COR-L47 (cell line): ENCODE measurements at regions not wholly inside any gene's neighbourhood (a gene's known extent, or its start where the extent isn't known, plus 50 kb on each side); places are given as distances from the start of the nearest gene placed in this dataset.

ENCODE experiments used
- DNase-seq: peaks from one replicate; lab custom pipeline; 2025; lab: John Stamatoyannopoulos, UW

DNA sequence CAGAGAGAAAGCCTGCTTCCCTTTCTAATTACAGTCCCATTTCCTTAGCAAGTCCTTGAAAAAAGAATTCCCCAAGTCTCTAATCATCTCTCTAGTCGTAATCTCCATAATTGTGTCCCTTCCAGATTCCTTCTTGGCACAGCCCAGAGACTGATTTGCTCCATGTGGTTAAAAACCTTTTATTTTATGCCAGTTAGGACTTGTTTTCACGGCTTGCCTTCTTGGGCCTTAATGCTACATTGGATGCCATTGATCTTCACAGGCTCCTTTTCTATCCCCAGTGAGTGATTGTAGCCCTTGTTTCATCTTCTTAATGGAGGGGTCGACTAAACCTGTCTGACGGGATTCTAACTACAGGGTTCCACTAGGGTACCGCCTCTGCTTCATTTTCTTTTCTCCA is 650.6 kb upstream of the ARID1B start:
- DNase-seq: no peak

DNA sequence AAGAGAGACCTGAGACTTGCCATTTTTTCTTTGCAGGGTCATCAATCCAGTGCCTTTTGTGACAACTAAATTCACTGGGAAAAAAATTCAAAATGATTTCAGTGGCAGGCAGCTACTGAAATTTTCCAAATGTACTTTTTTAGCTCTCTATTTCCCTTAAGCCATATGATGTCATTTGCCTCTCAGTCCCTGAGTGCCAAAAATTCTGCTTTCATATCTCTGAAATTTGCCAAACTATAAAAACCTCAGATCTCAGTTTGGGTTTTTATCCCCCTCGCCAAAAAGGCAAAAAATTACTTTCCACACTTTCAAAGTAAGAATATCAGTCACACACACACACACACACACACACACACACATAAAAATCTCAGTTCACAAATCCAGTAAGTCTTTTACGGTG is 651.3 kb upstream of the ARID1B start:
- DNase-seq: no peak

DNA sequence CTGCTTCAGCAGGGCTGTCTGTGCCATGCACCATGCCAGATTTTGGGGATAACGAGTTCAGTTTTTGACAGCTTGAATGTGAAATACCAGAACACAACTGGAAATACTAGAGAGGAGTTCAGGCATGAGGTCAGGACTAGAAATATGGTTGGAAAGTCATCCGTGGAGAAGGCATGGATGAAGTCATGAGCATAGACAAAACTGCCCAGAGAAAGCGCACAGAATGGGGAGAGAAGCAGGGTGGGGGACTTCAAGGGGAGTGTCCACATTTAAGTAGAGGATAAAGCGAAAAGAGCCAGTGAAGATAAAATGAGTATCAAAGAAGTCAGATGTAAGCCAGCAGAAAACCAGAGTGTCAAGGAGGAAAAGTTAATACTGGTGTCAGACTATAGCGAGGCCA is 653.4 kb upstream of the ARID1B start:
- DNase-seq: no peak

DNA sequence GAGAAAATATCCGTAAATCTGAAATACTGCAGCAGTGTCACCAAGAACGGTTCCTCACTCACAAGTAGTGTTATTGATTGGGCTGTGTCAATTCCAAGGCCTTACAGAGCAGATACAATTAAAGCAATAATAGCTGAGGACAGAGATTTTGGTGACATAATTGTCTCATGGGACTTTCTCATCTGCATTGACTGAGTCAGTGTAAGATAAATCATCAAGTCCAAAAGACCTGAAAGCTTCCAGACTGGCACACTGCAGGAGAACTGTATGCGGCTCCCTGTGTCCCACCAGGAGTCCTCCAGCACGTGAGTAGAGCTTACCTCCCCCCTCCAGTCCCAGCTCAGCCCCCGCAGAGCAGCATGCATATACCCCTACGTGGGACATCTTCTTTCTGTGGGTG is 655.2 kb upstream of the ARID1B start:
- DNase-seq: no peak

DNA sequence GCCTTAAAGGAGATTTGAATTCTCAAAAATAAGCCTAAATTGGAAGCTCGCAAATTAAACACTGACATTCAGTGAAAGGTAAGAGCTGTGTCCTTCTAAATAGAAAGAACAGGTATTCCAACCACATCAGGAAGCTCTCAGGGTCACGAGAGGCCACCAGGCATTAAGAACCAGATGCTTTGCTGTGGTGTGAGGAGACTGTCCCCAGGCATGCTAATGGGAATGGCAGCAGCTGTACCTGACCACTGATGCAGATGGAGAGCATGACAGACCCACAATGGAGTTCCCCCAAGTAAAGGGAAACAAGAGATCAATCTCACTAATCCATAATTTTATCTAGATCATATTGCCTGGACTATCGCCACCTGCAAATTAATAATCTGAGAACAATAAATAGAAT is 658.9 kb upstream of the NOX3 start:
- no peak for DNase-seq

DNA sequence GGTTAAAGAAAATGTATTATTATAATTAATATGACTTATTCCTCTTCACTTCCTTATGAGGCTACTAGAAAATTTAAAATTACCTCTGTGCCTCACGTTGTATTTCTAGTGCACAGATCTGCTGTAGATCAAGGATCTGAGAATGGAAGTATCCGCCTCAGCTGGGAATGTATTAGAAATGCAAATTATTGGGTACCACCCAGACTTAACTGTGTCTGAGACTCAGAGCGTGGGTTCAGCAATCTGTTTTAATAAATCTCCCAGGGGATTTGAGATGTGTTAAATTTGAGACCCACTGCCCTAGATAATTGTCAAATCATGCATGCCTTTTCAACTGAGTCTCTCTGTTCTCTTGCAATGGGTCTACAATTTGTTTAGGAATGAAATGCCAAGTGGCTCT is 658.0 kb upstream of the NOX3 start:
- DNase-seq: no peak

DNA sequence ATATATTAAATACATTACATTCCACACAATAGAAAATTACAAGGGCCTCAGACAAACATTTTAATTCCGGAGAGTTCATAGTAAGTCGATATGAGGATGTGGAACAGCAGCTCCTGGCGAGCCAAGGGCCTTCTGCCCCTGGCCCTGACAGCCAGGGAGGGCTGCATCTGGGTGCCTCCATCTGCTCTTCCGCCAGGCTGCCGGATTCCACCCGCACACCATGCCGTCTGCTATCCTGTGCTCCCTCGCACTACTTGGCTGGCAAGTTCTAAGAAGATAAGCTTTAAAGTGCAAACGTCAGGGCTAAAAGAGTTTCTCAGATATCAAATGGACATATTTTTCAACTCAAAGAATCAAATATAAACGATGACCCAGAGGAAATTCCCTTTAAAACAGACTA is 656.3 kb upstream of the NOX3 start:
- DNase-seq: no peak

DNA sequence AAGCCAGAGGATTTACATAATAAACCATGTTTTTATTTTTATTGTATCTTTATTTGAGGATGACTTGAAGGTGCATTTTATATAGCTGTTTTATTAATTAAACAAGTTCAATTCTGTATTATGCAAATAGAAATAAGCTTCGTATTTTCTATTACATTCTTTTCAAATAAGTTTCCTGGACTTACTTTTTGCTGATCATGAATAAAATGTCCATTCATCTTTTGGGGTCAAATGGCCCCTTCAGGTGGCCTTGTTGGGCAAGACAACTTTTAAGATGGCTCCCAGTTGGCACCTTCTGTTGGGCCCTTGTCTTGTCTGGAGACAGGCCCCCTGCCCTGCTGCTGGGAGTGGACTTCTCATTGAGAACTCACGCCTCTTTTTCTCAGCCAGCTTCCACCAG is 654.6 kb upstream of the NOX3 start:
- DNase-seq: no peak

DNA sequence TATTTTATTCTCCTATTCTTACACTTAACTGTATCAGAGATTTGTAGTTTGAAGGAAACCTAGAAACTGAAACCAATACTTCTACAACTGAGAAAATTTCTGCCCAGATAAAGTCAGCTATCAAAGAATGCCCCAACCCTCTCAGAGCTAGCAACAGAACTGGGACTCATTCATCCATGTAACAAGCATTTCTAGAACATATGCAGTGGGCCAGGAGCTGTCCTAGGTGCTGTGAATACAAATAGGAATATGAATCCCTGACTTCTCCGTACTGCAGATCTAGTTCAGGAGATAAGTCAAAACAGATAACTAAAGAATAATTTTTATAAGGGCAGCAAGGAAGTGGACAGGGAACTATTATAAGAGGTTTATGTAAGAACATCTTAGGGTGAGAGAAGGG is 654.1 kb upstream of the NOX3 start:
- no peak for DNase-seq

DNA sequence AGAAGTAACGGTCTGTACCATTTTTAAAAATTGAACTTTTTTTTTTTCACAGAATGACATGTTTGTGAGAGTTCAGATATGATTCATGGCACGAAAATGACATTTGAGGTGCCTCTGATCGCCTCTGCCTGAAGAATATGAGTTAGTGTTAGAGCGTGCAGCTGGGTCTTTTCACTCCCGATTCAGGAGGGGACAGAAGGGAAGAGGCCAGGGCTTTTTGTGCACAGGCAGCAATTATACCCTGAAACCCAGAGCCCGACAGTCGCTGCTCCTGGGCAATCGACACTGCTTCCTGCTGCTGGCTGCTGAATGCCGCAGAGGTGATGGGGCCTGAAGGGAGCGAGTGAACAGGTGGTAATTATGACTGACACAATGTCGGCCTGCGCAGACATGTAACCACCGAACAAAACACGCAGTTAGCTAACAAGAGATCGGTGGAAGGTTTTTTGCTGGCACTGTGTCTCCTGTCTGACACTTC is 652.0 kb upstream of the NOX3 start:
- no peak for DNase-seq

DNA sequence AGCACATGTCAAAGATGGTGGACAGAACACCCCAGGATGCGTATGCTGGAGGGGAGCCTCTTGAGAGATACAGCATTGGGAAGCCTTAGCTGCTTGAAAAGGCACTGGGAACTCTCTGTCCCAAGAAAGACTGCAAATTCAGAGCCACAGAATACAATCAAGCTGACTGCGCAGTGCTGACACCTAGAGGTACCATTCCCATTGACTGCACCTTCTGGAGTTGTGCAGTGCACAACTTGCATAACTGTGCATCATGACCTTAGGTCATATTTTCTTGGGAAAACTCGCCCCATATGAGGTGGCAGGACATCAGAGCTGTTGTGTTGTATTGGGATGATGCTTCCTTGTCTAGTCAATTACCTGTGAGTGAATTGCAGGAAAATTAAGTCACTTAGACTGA is 646.5 kb upstream of the NOX3 start:
- no peak for DNase-seq

DNA sequence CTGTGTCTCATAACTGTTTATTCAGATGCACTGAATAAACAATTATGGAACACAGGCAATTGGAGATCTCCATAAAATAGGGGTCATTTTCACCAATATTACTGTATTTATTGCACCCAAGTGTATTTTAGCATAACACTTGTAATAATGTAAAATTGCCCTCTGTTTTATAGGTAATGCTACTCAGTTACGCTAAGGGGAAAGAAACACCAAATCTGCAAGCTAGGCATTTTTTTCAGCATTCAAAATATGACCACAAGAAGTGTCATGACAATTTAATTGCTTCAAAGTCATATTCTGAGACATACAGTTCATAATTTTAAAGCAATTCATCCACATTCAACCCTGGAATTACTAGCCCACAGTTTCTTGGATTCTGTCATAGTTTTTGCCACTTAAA is 643.2 kb upstream of the NOX3 start:
- no peak for DNase-seq

DNA sequence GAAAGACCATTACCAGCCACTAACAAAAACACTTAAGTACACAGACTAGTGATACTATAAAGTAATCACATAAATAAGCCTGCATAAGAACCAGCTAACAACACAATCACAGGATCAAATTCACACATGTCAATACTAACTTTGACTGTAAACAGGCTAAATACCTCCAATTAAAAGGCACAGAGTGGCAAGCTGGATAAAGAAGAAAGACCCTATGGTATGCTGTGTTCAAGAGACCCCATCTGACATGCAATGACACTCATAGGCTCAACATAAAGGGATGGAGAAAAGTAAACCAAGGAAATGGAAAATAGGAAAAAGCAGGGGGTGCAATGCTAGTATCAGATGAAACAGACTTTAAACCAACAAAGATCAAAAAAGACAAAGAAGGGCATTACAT is 631.8 kb upstream of the NOX3 start:
- no peak for DNase-seq

DNA sequence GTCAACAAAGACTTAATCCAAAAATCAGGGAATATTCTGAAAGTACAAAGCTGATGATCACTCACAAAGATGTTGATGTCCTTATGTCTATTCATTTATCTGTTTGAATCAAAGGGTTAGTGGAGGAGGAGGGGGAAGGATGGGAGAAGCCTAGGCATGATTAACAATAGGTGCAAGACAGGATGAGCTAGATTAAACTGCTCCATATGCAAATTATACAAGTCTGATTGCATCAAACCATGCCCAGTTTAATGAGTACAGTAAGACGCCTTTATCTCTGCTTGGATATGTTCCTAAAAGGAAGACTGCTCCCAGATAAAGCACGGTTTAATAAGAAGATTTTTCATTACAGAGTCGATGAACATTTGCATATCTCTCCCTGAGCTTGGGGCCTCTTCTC is 626.4 kb upstream of the NOX3 start:
- no peak for DNase-seq

DNA sequence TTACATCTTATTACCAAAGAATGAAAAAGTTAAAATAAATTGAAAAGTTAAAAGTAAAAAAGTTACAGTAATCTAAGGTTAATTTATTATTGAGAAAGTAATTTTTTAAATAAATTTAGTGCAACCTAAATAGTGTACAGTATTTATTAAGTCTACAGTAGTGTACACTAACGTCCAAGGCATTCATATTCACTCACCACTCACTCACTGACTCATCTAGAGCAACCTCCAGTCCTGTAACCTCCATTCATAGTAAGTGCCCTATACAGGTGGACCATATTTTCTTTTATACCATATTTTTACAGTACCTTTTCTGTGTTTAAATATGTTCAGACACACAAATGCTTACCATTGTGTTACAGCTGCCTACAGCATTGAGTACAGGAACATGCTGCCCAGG is 624.7 kb upstream of the NOX3 start:
- DNase-seq: no peak

DNA sequence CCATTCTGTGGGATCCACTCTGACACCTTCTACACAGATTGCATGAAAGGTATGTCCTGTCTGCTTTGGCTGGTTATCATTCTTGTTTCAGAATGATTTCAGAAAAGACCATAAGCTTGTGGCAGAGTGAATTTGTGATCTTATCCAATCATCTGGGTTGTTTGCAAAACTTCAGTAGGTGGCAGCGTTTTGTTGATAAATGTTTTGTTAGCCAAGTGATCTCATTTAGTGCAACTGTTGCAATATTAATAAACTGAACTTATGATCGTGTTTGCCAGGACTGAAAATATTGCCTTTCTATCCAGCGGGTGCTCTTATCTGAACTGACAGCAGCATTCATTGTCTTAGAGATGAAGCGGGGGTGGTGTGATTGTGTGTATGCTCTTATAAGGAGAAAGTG is 613.2 kb upstream of the NOX3 start:
- DNase-seq: peak; percentile 3

DNA sequence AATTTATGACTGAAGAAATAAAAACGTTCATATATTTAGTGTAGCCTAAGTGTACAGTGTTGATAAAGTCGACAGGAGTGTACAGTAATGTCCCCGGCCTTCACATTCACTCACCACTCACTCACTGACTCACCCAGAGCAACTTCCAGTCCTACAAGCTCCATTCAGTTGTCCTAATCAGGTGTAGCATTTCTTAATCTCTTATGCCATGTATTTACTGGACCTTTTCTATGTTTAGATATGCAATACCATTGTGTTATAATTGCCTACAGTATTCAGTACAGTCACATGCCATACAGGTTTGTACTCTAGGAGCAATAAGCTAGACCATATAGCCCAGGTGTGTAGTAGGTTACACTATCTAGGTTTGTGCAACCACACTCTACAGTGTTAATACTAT is 610.2 kb upstream of the NOX3 start:
- no peak for DNase-seq

DNA sequence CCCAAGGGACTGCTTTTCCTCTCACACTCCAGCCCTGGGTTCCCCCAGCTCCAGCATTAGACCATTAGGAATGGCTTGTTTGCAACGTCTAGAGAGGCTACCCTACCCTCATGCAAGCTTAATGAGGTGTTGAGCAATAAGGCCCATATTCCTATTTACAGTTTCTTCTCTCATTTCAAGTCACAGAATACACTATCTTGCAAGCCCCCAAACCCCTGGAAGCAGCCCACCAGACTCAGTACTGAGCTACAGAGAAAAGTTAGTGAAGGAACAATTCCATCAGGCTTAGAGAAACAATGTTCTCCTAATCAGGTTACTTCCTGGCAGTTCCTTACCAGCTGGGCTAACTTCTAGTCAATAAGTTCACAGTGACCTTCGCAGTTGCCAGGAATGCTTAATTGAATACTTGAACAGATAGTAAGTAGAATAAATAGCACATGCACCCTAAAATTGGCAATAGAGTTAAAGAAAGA is 606.5 kb upstream of the NOX3 start:
- DNase-seq: no peak

DNA sequence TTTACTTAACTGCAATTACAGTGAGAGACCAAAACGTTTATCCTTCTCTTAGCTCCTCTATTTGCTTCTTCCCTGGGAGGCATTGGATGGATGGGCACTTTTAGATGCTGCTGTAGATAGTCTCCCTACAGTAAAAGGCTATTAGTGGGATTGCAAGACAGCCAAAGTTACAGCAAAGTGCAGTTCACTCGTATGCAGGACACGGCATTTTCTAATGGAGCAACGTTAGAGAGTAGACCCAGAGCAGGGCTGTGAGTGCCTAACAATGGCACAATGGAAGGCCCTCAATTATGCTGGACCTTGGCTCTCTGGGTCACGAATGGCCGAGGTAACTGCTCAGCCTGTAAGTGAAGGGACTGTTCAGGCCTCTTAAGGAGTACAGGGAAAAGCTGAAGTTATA is 605.8 kb upstream of the NOX3 start:
- DNase-seq: no peak

DNA sequence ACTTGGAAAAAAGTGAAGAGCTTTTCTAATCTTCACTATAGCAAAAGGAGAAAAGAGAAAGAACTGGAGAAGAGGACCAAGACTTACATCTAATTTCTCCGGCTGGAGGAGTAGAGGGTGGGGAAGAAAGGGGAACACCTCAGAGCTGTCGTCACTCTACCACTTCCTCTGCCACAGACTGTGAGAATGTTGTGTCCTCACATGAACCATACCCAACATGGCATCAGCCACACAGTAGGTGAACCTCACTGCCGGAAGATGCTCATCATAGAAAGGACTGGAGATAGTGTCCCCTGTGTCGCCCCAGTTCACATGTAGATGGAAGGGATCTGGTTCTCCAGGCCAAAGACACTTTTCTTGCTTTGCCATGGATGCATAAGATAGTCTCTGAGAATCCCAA is 604.4 kb upstream of the NOX3 start:
- DNase-seq: no peak

DNA sequence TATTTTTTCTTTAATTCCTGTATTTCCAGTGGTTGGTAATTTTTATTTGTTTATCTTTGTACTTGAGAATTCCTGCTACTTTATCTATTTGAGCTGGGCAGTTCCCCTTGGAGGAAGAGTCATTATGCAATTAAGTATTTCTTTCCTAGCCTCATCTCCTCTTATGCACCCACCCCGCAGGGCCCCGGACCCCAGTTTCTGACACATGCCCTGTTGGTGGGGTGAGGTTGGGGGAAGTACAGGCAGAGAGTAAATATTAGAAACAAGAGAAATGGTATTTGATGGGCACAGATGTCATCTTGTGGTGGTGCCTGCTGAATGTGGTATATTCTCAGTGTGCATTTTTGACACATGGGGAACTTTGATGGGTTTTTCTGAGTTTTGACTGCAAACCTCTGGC is 602.7 kb upstream of the NOX3 start:
- no peak for DNase-seq

DNA sequence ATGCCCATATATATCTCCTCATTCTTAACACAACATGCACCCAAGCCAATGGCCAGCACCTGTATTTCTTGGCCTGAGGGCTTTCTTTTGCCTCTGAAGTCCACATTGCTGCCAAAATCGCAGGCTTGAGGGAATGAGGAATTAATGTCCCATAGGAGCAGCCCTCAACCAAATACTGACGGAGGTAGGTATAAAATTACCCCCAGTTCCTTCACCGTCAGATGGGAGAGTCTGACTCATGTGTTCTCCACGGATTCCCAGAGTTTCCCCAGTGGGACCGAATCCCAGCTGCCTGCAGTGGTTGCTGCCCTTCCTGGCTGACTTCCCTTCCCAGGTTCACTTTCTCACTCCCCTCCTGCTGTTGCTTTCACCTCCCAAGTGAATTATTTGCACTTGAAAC is 602.2 kb upstream of the NOX3 start:
- DNase-seq: no peak

DNA sequence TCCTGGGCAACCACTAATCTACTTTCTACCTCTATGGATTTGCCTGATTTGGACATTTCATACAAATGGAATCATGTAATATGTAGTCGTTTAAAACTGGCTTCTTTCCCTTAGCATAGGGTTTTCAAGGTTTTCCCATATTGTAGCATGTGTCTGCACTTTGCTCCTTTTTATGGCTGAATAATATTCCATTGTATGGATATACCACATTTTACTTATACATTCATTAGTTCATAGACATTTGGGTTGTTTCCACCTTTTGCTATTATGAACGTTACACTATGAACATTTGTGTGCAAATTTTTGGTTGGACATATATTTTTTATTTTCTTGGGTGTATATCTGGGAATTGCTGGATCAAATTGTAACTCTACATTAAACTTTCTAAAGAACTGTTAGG is 600.4 kb upstream of the NOX3 start:
- DNase-seq: no peak

DNA sequence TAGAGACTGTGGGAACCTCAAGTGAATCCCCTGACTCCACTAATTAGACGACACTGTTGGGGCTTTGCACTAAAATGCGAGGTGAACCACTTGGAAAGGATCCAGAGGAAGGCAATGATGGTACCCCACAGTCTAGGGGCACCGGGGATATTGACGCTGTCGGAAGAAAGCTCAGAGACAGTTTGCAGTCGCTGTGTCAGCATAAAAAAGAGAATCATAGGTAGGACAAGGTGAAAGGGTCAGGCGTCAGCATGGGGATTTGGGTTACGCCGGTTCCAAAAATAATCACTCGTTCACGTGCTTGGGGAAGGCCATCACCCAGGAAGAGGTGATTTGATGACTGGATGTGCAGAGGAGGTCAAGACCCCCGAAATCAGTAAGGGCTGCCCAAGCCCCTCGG is 598.0 kb upstream of the NOX3 start:
- DNase-seq: no peak

DNA sequence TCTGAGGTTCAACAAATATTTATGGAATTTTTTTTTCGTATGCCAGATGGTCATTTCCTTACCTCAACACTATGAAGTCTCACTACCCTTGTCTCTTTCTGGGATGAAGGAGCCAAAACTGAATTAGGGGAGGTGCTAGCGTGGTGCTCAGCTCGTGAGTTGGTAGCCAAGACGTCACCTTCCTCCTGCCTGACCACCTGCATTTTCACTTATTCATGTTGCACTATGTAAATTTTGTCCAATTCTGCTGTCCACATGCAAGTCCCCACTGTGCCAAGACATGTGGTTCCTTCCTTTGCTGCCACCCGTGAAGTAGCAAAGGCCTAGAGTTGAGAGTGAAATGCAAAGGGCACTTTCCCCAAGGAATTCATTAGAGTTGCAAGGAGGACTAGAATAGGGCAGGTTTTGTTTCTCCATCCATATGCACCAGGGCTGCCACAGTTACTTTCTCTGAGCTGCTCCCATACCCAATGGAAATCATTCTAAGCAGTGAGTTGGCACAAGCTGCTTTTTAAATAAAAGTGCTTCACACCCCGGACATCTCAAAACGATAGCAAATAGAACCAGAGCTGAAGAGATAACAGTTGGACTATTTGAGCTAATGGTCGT is 591.3 kb upstream of the NOX3 start:
- no peak for DNase-seq
